GM19328 (cell line): ENCODE measurements at regions not wholly inside any gene's neighbourhood (a gene's known extent, or its start where the extent isn't known, plus 50 kb on each side); places are given as distances from the start of the nearest gene placed in this dataset.

Source experiments
- ATAC-seq: cut with Tn5 transposase; IDR thresholded peaks from one replicate; pipeline ENCODE4 v1.9.1; 2021; ENCODE audit warnings: mild to moderate bottlenecking, moderate library complexity; ENCODE audit not compliant: unreplicated experiment

DNA sequence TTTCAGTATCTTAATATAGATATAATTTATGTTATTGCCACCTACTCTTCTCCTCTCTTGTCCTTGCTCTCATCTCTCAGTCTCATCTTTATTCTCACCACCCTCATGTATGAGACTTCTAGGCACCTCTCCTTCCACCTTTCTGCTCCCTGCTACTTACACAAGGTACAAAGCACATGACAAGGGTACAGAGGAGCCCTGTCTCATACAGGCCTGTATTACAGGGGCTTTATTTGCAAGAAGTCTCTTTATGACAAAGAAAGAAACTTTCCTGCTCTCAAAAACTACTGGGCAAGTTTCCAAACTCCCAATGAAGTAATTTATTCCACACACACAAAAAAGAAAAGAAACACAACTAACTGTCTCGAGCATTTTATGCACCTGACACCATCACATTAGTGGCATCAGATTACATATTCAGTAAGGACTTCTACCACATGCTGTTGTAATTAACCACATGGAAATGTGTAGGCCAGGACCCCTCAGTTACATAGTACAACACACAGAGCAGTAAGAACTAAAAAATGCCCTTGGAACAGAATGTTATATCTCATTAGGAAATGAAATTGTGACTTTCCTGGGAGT lies 253.1 kb downstream of the FZD1 start:
- ATAC-seq, result no peak

DNA sequence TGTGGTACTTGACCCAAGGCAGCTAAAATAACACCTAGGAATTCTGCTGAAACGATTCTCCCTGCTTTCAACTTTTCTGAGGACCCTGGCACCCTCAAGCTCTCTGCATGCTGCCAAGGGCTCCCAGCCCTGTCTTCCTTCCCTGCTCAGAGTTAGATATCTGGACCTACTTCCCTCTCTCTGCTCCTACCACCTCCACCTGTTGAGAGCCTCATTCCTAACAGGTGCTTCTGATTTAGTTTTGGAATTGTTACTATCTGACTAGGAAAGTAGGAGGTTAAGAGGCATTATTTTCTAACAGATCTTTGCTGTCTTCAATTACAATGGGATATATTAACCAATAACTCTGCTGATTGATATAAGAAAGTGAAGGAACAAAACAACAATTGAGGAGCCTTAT lies 253.8 kb downstream of the FZD1 start:
- no peak for ATAC-seq

DNA sequence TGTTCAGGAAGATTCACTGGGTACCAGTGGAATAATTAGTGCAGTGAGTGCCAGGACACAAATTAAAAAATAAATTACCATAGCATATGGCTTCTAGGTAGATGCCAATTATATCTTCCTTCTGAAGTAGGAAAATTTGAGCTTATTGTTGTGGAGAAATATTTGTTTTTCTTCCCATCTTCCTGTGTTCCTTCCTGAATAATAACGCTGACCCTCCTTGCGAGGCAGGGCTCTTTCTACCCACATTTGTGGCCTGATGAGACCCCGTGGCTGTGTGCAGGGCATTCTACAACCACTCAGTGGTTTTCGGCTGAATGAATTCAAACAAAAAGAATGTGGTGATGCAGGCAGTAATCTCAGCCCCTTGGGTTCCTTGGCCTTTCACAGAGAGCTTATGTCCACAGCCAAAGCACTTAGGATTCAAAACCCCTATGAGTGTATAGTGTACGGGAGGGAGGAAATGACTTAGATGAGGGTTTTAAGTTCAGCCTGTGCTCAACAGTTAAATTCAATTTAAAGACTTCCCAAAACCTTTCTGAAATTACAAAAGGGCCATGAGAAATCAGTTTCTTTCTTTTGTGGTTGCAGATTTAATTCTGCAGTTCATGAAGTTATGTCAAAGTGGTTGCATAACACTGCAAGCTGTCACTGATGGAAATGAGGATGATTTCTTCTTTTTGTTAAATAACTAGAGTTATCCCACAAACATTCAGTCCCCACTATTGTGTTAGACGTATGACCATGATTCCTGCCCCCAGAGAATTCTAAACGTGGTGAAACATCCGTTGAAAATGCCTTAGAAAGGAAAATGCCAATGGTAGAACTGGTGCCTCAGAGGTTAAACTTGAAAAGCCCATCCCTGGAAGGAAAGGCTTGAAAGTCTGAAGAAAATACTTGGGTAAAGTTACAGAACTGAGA lies 255.3 kb downstream of the FZD1 start:
- no peak for ATAC-seq

DNA sequence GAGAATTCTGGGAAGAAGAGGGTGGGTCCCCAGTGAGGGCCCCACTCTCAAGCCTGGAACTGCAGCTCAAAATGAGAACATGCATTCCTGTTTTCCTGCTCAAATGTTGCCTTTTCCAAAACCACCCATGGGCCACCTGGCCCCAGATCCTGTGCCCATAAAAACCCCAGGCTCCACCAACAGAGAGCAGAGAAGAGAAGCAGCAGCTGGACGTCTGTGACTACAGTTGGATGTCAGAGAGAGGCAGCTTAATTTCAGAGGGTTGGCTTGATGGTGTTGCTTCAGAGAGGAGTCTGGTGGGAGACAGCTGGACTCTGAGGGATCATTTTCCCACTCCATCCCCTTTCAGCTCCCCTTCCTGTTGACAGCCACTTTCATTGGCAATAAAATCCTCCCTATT lies 256.4 kb downstream of the FZD1 start:
- no peak for ATAC-seq

DNA sequence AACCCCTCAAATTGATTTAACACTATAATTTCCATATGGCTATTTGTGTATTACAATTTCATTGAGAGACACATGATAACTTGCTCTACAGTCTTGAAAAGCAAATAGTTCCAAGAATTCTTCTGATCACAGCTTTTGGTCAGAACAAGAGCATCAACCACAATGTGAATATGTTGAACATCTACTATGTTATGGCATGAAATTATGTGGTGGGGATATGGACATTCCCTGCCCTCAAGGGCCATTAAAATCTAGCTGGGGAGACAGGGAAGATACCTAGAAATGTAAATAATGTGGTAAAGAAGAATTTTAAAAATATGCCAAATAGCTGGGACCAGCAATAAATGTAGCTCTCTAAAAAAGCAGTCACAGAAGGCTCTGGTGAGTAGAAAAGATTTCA lies 262.2 kb downstream of the FZD1 start:
- ATAC-seq, result no peak

DNA sequence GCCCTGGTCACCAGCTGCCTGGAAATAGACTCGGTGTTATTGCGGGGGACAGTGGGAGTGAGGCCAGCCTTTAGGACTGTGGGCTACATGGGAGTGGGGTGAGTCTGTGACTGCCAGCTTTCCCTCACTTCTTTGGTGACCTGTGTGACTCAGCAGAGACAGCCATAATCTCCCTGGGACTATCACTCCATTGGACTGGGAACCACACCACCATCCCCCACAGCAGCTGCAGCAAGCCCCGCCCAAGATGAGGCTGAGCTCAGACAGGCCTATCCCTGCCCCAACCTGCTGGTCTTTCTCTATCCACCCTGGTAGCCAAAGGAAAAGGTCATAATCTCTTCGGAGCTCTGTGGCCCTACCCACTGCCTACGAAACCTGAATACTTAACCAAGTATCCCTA lies 263.2 kb downstream of the FZD1 start:
- no peak for ATAC-seq

DNA sequence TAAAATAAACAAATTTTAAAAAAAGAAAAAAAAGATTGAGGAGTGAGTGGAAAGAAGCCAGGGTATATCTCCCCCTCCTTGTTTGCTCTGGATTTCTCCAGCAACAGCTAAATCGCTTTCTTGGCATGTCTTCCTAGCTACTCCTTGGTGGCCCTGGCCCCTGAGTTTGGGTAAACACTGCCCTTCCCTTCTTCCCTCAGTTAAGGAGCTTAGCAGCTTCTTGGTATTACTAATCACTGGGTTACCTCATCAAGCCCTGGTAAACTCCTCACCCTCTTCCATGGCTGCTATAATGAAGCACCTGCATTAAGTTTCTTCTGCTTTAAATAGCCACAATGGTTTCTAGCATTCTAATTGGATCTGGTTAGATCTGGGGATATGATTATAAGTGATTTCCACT lies 269.8 kb downstream of the FZD1 start:
- ATAC-seq, result no peak

DNA sequence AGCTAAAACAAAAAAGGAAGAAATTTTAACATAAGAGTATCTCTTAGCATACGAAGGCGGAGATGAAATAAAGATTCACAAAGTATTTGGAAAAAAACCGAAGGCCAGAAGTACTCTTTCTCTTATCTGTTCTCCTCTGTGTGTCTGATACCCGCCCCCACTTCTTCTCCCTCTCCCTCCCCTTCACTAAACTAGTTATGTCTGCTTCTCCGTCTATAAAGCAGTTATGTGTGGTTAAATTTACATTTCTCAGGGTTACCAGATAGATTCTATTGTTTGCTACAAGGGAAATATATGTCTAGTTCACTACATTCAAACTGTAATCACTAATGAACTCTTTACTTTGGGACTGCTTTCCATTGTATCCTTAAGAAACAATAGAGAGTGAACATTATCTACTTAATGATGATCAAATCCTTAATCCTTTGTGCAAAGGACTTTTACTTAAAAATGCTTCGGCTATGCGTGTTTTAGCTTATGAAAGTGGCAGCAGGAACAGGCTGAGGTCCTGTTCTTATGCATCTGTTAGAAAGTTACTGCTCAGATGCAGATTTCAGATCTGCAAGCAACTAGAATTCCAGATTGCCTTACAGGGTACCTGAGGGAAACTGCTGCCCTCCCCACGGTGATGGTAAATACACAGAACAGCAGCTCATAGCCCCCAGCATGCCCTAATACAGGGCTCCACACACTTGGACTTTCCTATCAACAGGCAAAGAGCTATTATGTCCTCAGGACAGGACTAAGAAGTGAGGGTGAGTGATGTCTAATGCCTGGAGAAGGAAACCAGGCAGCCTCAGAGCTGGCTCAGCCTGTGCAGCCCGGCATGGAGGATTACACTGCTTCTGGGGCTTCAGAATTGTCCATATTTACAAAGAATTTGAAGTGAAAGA lies 273.3 kb downstream of the FZD1 start:
- no peak for ATAC-seq

DNA sequence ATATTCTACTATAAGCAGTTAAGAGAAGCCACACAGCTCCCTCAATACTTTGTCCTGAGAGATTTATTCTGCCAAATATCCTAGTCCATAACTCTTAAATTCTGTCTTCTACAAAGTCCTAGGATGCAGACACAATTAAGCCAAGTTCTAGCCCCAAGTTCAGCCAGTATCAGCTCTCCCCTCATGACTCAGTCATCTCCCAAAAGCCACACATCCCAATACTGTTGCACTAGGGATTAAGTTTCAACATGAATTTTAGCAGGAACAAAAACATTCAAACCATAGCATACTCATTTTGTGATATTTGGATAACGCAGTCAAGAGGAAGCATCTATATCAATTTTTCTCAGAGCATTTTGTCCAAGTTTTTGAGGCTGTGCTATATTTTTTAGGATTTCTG lies 277.4 kb downstream of the FZD1 start:
- ATAC-seq, result no peak

DNA sequence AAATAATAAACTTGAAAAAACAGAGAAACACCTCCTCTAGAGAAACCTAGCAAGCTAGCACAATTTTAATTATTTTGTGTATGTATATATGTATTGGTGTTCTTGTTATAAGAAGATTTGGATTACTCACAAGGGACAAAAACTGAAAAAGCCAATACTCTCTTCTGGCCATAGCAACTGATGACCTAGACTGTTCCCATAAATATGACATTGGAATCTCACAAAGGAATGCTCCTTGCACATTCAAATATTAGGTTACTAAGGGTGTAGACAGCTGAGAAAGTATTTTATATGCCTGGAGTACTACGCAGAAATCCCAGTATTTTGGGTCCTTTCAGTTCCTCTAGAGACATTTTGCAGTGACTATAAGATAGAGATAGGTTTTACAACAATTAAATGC lies 279.4 kb downstream of the FZD1 start:
- ATAC-seq, result no peak

DNA sequence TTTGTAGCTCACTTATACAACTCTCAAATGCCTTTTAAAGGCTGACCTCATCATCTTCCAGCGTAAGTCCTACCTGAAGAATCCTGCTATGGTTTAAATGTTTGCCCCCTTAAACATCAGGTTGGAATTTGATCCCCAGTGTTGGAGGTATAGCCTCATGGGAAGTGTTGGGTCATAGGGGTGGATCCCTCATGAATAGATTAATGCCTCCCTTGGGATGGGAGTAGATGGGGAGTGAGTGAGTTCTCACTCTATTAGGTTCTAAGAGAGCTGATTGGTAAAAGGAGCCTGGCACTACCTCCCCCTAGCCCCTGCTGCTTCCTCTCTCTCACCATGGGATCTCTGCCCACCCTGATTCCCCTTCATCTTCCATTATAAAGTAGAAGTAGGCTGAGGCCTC lies 285.6 kb downstream of the FZD1 start:
- ATAC-seq, result no peak

DNA sequence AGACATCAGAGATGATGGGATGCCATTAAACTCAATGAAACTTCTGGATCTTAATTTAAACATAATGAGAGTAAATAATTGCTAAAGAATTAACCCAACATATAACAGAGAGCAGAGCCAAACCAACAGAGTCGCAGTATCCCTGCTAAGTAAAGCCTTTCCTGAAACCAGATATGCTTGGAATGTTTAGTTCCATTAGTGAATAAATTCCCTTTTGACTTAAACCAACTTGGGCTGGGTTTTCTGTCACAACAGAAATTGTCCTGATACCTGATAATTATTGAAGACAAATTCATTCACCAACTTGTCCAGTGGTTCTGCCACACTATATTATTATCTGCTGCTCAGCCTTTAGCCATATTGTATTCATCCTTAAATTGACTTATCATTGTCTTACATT lies 286.7 kb downstream of the FZD1 start:
- no peak for ATAC-seq

DNA sequence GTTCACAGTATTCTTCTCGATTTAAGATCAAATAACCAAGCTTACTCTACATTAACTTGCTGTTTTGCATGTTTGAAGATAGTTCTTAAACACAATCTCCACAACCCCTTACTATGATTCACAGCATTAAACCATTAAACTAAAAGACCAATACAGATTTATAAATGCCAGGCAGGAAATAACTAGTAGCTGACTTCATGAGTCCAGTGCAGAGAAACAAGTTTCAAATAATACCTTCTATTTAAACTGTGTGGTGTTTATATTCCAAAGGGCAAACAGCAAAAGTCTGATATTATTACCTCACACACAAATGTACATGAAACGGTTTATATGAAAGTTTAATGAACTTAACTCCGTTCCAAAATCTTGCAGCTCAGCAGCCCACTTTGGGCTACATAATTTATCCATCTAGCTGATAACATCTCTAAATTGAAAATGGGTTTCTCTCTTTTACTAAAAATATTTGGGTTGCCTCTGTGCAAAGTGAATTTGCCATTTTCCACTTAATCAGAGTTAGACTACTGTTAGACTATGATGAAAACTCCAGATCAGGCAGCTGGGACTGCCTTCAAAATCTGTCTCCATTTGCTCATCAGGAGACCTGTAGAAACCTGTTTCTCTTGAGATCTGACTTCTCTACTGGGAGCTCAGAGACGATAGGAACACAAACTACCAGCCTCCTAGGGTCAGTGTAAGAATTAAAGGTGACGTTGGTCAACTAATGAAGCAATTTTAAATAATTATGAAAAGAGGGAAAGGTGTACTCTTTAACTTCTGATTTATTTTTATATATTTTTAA lies 287.3 kb downstream of the FZD1 start:
- no peak for ATAC-seq

DNA sequence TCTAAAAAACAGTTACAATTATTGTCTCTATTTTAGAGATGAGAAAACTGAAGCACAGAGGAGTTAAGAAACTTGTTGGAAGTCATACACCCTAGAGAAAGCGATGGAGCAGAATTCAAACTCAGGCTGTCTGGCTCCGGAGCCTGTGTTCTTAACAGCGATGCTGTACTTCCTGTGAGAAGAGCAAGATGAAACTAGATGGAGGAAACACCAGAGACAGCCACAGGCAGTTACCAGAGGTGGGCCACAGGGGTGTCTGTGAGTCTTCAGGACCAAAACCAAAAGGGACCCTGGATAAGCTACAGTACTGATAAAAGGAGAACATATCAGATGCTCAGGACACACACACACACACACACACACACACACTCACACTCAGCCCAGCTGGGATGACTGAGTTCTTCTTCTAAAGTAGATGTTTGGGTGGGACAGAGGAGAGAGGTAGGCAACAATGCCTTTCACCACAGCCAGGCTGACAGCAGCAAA lies 289.2 kb downstream of the FZD1 start:
- no peak for ATAC-seq

DNA sequence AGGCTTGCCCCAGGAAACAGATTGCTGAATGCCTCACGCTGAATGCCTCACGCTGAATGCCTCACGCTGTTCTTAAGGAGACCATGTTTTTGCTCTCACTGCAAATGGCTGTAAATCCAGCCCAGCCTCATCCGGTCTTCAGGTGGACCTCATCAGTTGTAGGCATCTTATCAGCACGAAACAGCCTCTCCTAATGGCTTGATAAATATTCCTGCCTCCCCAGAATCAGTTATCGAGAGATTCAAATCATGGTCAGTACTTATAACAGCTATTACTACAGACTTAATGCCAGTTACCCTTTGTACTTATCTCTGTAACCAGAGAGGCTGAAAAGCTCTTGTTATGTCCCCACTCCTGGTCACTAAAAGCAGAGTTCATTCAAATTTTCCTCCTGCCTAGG lies 290.6 kb downstream of the FZD1 start:
- no peak for ATAC-seq

DNA sequence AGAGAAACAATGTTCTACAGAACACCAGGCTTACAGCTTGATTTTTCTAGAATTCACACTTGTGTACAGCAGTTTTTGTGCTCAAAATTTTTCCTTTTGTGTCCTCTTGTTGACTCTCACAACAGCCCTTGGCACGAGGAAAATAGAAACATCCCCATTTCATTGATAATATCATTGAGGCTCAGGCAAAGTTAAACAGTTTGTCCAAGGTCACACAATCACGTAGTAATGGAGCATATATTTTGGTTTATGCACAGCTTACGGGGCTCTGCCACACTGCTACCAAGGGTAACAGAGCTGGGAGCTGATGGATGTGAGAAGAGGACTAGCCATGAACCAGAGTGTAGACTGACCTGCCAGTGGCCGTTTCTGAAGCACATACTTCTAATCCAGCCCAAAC lies 292.0 kb downstream of the FZD1 start:
- no peak for ATAC-seq

DNA sequence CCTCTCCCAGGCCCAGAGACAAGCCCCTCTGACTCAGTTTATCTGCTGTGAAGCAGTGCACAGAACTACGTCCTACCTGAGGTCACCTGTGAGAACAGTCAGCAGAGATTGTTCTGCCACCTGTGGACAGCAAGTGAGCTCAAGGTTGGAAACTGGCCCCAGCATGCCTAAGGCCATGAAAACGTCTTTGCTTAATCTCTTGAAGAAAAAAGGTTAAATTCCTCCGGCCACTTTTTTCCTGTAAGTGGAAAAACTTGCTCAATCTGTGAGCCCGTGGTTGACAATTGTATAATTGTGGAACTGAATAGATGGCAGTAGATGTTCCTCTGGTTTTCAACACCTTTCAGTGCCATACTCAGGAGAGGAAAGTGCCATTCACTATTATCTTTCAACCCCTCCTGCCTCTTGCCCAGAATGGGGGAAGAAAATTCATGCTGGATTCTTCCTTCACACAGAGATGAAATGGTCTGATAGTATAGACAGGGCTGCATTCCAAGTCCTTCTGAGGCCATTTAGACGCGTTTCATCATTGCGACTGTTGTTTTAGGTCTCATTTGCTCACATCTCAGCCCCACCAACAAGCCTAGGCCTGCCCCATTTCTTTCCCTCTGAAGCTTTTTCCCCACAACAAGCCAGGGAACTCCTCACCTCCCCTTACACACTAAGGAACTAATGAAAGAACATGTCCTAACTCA lies 292.9 kb downstream of the FZD1 start:
- no peak for ATAC-seq

DNA sequence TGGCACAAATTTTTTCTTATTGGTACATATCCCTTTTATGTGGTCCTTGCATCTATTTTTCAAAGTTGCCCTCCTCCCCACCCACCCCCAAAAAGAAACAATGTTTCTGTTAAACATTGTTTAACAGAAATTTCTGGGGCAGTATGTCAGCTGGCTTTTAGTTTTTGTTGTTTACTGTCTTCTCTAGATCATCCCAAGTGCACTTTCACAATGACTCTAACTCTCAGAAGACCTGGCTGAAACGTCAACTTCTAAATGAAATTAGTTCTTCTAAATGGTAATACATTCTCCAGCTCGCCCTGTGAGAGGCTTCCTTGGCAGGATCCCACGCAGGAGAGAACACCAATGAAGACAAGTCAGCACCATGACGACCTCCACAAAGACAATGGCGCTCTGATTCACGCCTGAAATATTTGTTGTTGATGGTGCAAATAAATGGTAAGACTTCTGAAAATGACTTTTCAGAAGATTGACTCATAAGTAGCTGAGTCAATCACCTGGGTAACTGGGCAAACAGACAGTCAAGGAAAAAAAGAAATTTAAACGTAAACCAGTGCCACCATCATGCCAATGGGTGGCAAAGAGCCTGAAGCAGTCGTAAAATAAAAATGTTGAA lies 293.7 kb downstream of the FZD1 start:
- ATAC-seq, result no peak

DNA sequence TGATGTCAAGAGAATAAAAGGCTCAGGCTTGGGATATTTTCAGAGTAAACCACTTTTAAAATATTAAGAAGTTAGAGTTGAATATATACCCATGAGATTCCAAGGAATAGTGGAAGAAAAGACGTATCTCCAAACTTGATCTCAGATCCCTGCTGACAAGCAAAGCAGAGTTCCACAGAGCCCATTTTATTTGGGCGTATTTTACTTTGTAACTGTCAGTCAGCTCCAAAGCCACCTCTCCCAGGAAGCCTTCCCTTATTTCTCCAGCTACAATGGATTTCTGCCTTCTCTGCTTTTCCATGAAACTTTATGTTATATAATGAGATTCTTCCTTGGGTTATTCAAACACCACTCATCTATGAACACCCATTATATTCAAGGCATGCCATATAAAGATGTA lies 295.7 kb downstream of the FZD1 start:
- no peak for ATAC-seq

DNA sequence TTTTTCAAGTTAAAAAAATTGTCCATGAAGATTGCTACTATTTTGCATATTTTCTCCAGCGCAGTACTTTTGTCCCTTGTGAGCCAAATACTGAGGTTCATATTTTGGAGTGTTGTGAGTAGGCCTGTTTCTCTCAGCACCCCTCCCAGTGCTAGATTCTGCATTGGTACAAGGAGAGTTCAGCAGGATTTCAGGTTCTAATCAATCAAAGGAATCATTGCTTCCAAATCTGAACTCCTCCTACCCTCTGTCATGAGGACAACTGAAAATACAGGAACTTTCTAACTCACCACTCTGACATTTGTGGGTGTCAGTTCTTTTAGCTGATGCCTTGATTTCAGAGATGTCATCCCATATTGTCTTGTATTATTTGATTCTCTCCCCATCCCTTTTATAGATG lies 299.9 kb downstream of the FZD1 start:
- ATAC-seq, result no peak
